WERI-Rb-1 (cell line): ENCODE measurements at regions not wholly inside any gene's neighbourhood (a gene's known extent, or its start where the extent isn't known, plus 50 kb on each side); places are given as distances from the start of the nearest gene placed in this dataset.
A peak's percentile ranks its signal among the peaks of the same experiment; 100 is the strongest.

Source experiments
- DNase-seq: peaks from one replicate; pipeline ENCODE4 v3.0.0-alpha.2; 2020
- H3K27ac ChIP-seq: fragments of 250-450 bp; sonication (Bioruptor Pico); 2 replicates; pipeline ENCODE4 v1.5.1; 2020; ENCODE audit warnings: mild to moderate bottlenecking, moderate library complexity
- H3K27me3 ChIP-seq: fragments of 250-450 bp; sonication (Bioruptor Pico); 2 replicates; pipeline ENCODE4 v1.5.1; 2021; ENCODE audit warnings: mild to moderate bottlenecking, low read depth, moderate library complexity; ENCODE audit not compliant: insufficient read depth, severe bottlenecking
- H3K36me3 ChIP-seq: fragments of 250-450 bp; sonication (Bioruptor Pico); 2 replicates; pipeline ENCODE4 v1.5.1; 2020; ENCODE audit warnings: mild to moderate bottlenecking, moderate library complexity
- H3K4me3 ChIP-seq: 2 replicates; pipeline ENCODE4 v1.5.1; 2011; ENCODE audit warnings: low read depth, mild to moderate bottlenecking, control low read depth, low read length
- H3K9me3 ChIP-seq: fragments of 250-450 bp; sonication (Bioruptor Pico); 2 replicates; pipeline ENCODE4 v1.5.1; 2021; ENCODE audit warnings: mild to moderate bottlenecking, moderate library complexity; ENCODE audit not compliant: severe bottlenecking
- CTCF ChIP-seq: IDR thresholded peaks from 2 replicates; pipeline ENCODE4 v1.5.1; 2011; ENCODE audit warnings: low read depth, mild to moderate bottlenecking, control low read depth, inconsistent platforms, low read length

- Histone ChIP-seq H3K4me3 (no peak overlapping the region), H3K27me3 (no peaks in the 10 kb centered on the region), H3K36me3 (no peaks in the 10 kb centered on the region), H3K9me3 (no peaks in the 10 kb centered on the region), H3K27ac (no peak overlapping the region)
- no peak for DNase-seq
- TF ChIP-seq CTCF, result no peak
Observed at GRCh38 chr4:72924814-72925213, 144.7 kb downstream of the COX18 start.

- no peaks in the 10 kb centered on the region for H3K27me3 ChIP-seq
- no peaks in the 10 kb centered on the region for H3K36me3 ChIP-seq
- no peak overlapping the region for H3K27ac ChIP-seq
- TF ChIP-seq CTCF, result no peak
- no peak overlapping the region for H3K4me3 ChIP-seq
- H3K9me3 ChIP-seq, result no peaks in the 10 kb centered on the region
- no peak for DNase-seq
Observed at GRCh38 chr4:72919937-72920336, 149.6 kb downstream of the COX18 start.

- H3K4me3 ChIP-seq, result no peak overlapping the region
- no peak for DNase-seq
- H3K36me3 ChIP-seq, result no peaks in the 10 kb centered on the region
- no peaks in the 10 kb centered on the region for H3K9me3 ChIP-seq
- H3K27me3 ChIP-seq, result no peaks in the 10 kb centered on the region
- no peak for TF ChIP-seq CTCF
- H3K27ac ChIP-seq, result no peak overlapping the region
Observed at GRCh38 chr4:72919464-72919863, 150.1 kb downstream of the COX18 start.

GRCh38 chr4:72918362-72918761, 151.2 kb downstream of the COX18 start:
- no peak overlapping the region for H3K27ac ChIP-seq
- DNase-seq, result no peak
- no peaks in the 10 kb centered on the region for H3K27me3 ChIP-seq
- H3K9me3 ChIP-seq, result no peaks in the 10 kb centered on the region
- TF ChIP-seq CTCF, result no peak
- H3K36me3 ChIP-seq, result no peaks in the 10 kb centered on the region
- H3K4me3 ChIP-seq, result no peak overlapping the region

- no peak overlapping the region for H3K27ac ChIP-seq
- H3K4me3 ChIP-seq, result no peak overlapping the region
- TF ChIP-seq CTCF, result no peak
- no peaks in the 10 kb centered on the region for H3K9me3 ChIP-seq
- no peaks in the 10 kb centered on the region for H3K36me3 ChIP-seq
- no peak for DNase-seq
- H3K27me3 ChIP-seq, result no peaks in the 10 kb centered on the region
Observed at GRCh38 chr4:72911316-72911715, 158.2 kb downstream of the COX18 start.

GRCh38 chr4:72909461-72909860, 160.1 kb downstream of the COX18 start:
- Histone ChIP-seq H3K27ac (no peak overlapping the region), H3K27me3 (no peaks in the 10 kb centered on the region), H3K4me3 (no peak overlapping the region), H3K9me3 (no peaks in the 10 kb centered on the region), H3K36me3 (no peaks in the 10 kb centered on the region)
- peak; percentile 18 for DNase-seq
- peak; percentile 51 for TF ChIP-seq CTCF
